HepG2 (cell line): ENCODE measurements at regions not wholly inside any gene's neighbourhood (a gene's known extent, or its start where the extent isn't known, plus 50 kb on each side); places are given as distances from the start of the nearest gene placed in this dataset.

ENCODE experiments used
- ATAC-seq: fragments of 200-7000 bp; cut with Tn5 transposase; 3 replicates; pipeline ENCODE4 v1.9.1; 2020; ENCODE audit warnings: mild to moderate bottlenecking, moderate library complexity
- BruUV-seq: library from RNA; stranded (reverse); fragments of 400-500 nt; replicated peaks from 2 replicates; lab custom pipeline; 2021; lab: Mats Ljungman, UMichigan
- CTCF ChIA-PET: fragments of 300-600 bp; formaldehyde crosslinking; extraction: SDS; loops from one replicate; lab custom pipeline; 2021; ENCODE audit warnings: low total read pairs, inconsistent platforms, low intra/inter-chr PET ratio; lab: Yijun Ruan, JAX
- POLR2A ChIA-PET: fragments of 350-600 bp; sonication (Branson Sonifier 250); formaldehyde crosslinking; loops from one replicate; lab custom pipeline; 2020; ENCODE audit warnings: antibody characterized with exemption, inconsistent platforms; lab: Yijun Ruan, JAX
- DNase-seq: peaks from one replicate; pipeline ENCODE4 v3.0.0-alpha.2; 2015; ENCODE audit warnings: low spot score
- FAIRE-seq: peaks from 3 replicates; lab custom pipeline; 2011; peaks lifted over from hg19 to GRCh38; lab: Jason Lieb, UNC
- H2AFZ ChIP-seq: one replicate; pipeline ENCODE4 v1.6.1; 2011; ENCODE audit warnings: low read length, inconsistent platforms
- H3K27ac ChIP-seq: fragments of 300-600 bp; 3 replicates; pipeline ENCODE4 v1.8.0; 2011; ENCODE audit warnings: mixed run types, mild to moderate bottlenecking, mixed read lengths, low read length, inconsistent platforms; ENCODE audit not compliant: insufficient read depth; ENCODE audit errors: extremely low read length
- H3K27me3 ChIP-seq, 2 experiments: fragments of 200-600 bp in 1 of 2; 2 replicates in 1 of 2; 3 replicates in 1 of 2; pipeline versions ENCODE4 v1.6.0 to v1.8.0; 2011; ENCODE audit warnings: low read length in 2 of 2, mild to moderate bottlenecking in 2 of 2, moderate library complexity in 2 of 2, inconsistent platforms in 1 of 2; ENCODE audit not compliant: insufficient read depth in 2 of 2, control insufficient read depth in 1 of 2
- H3K36me3 ChIP-seq, 2 experiments: fragments of 200-600 bp in 1 of 2; replicated peaks in 1 of 2; 2 replicates in 1 of 2; 3 replicates in 1 of 2; pipeline versions ENCODE4 v1.5.1 to v1.8.0; 2011; ENCODE audit warnings: low read length in 2 of 2, inconsistent platforms in 1 of 2; ENCODE audit not compliant: insufficient read depth in 2 of 2, control insufficient read depth in 1 of 2
- H3K4me1 ChIP-seq: 2 replicates; pipeline ENCODE4 v1.5.1; 2012; ENCODE audit warnings: low read length, inconsistent platforms; ENCODE audit not compliant: insufficient read depth
- H3K4me2 ChIP-seq: 2 replicates; pipeline ENCODE4 v1.6.0; 2011; ENCODE audit warnings: low read depth, low read length, inconsistent platforms
- H3K4me3 ChIP-seq, 3 experiments: fragments of 200-600 bp in 1 of 3; sonication (generic), shearing (Covaris generic) in 1 of 3; replicated peaks in 1 of 3; 2 replicates each; pipeline ENCODE4 v1.5.1; 2011 to 2016; ENCODE audit warnings: low read length in 3 of 3, inconsistent platforms in 2 of 3, low read depth in 2 of 3, mild to moderate bottlenecking in 2 of 3, control low read depth in 1 of 3, mixed read lengths in 1 of 3; ENCODE audit not compliant: insufficient read depth in 1 of 3
- H3K79me2 ChIP-seq: one replicate; pipeline ENCODE4 v1.6.1; 2011; ENCODE audit warnings: low read length, inconsistent platforms; ENCODE audit not compliant: insufficient read depth
- H3K9ac ChIP-seq: 2 replicates; pipeline ENCODE4 v1.6.0; 2011; ENCODE audit warnings: mild to moderate bottlenecking, low read depth, low read length, inconsistent platforms; ENCODE audit not compliant: insufficient read depth
- H3K9me3 ChIP-seq: 2 replicates; pipeline ENCODE4 v1.5.1; 2012; ENCODE audit warnings: mild to moderate bottlenecking, low read length
- H4K20me1 ChIP-seq: 2 replicates; pipeline ENCODE4 v1.6.0; 2011; ENCODE audit warnings: inconsistent platforms, mild to moderate bottlenecking, low read length, moderate library complexity; ENCODE audit not compliant: insufficient read depth
- ZNF788 ChIP-seq: sonication (generic); formaldehyde crosslinking; IDR thresholded peaks from 2 replicates; pipeline ENCODE4 v1.5.0; 2020; ENCODE audit warnings: mild to moderate bottlenecking, missing genetic modification reagents, borderline replicate concordance
- WGBS: methylation state at CpG from one replicate; pipeline ENCODE4 v1.1.6; 2017; ENCODE audit warnings: low lambda C conversion rate; 5-methylcytosine and 5-hydroxymethylcytosine counted together
- in situ Hi-C: cut with HindIII; loops from 2 replicates; pipeline ENCODE4 v1.10.0; 2017; ENCODE audit warnings: low pct_unique_long_range_greater_than_20kb; ENCODE audit not compliant: extremely low pct_ligation_motif_present
- intact Hi-C: fragments of 100-400 bp; cut with micrococcal nuclease; formaldehyde crosslinking; loops from one replicate; pipeline ENCODE4 v1.10.0; 2022; ENCODE audit not compliant: unreplicated experiment
- TF ChIP-seq, protein P1 (sequence below): sonication (generic); formaldehyde crosslinking; IDR thresholded peaks from 2 replicates; pipeline ENCODE4 v1.4.0; 2020; ENCODE audit warnings: mild to moderate bottlenecking, missing genetic modification reagents, borderline replicate concordance
- TF ChIP-seq, protein P2 (sequence below): sonication (generic); formaldehyde crosslinking; IDR thresholded peaks from 2 replicates; pipeline ENCODE4 v1.4.0; 2020; ENCODE audit warnings: missing genetic modification reagents

DNA sequence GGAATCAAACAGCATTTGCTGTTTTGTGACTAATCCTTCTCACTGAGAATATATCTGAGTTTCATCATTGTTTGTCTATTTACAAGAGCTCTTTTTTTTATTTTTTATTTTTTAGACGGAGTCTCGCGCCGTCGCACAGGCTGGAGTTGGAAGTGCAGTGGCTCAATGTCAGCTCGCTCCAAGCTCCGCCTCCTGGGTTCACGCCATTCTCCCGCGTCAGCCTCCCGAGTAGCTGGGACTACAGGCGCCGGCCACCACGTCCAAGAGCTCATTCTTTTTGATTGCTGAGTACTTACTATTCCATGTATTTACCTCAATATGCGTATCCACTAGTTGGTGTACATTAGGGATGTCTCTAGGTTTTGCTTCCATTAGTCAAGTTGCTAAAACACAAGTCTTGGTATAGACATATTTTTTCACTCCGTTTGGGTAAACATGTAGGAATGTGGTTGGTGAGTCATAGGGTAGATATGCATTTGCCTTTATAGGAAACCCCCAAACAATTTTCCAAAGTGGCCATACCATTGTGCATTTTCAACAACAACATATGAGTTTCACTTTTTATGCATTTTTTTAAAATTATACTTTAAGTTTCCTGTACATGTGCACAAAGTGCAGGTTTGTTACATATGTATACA, 1005.0 kb upstream of the CDH10 start (continued):
- TF ChIP-seq, protein P1, sequence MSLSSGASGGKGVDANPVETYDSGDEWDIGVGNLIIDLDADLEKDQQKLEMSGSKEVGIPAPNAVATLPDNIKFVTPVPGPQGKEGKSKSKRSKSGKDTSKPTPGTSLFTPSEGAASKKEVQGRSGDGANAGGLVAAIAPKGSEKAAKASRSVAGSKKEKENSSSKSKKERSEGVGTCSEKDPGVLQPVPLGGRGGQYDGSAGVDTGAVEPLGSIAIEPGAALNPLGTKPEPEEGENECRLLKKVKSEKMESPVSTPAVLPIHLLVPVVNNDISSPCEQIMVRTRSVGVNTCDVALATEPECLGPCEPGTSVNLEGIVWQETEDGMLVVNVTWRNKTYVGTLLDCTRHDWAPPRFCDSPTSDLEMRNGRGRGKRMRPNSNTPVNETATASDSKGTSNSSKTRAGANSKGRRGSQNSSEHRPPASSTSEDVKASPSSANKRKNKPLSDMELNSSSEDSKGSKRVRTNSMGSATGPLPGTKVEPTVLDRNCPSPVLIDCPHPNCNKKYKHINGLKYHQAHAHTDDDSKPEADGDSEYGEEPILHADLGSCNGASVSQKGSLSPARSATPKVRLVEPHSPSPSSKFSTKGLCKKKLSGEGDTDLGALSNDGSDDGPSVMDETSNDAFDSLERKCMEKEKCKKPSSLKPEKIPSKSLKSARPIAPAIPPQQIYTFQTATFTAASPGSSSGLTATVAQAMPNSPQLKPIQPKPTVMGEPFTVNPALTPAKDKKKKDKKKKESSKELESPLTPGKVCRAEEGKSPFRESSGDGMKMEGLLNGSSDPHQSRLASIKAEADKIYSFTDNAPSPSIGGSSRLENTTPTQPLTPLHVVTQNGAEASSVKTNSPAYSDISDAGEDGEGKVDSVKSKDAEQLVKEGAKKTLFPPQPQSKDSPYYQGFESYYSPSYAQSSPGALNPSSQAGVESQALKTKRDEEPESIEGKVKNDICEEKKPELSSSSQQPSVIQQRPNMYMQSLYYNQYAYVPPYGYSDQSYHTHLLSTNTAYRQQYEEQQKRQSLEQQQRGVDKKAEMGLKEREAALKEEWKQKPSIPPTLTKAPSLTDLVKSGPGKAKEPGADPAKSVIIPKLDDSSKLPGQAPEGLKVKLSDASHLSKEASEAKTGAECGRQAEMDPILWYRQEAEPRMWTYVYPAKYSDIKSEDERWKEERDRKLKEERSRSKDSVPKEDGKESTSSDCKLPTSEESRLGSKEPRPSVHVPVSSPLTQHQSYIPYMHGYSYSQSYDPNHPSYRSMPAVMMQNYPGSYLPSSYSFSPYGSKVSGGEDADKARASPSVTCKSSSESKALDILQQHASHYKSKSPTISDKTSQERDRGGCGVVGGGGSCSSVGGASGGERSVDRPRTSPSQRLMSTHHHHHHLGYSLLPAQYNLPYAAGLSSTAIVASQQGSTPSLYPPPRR (CRISPR knock-in tag) = no peak
- TF ChIP-seq, protein P2, sequence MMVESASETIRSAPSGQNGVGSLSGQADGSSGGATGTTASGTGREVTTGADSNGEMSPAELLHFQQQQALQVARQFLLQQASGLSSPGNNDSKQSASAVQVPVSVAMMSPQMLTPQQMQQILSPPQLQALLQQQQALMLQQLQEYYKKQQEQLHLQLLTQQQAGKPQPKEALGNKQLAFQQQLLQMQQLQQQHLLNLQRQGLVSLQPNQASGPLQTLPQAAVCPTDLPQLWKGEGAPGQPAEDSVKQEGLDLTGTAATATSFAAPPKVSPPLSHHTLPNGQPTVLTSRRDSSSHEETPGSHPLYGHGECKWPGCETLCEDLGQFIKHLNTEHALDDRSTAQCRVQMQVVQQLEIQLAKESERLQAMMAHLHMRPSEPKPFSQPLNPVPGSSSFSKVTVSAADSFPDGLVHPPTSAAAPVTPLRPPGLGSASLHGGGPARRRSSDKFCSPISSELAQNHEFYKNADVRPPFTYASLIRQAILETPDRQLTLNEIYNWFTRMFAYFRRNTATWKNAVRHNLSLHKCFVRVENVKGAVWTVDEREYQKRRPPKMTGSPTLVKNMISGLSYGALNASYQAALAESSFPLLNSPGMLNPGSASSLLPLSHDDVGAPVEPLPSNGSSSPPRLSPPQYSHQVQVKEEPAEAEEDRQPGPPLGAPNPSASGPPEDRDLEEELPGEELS = no peak

DNA sequence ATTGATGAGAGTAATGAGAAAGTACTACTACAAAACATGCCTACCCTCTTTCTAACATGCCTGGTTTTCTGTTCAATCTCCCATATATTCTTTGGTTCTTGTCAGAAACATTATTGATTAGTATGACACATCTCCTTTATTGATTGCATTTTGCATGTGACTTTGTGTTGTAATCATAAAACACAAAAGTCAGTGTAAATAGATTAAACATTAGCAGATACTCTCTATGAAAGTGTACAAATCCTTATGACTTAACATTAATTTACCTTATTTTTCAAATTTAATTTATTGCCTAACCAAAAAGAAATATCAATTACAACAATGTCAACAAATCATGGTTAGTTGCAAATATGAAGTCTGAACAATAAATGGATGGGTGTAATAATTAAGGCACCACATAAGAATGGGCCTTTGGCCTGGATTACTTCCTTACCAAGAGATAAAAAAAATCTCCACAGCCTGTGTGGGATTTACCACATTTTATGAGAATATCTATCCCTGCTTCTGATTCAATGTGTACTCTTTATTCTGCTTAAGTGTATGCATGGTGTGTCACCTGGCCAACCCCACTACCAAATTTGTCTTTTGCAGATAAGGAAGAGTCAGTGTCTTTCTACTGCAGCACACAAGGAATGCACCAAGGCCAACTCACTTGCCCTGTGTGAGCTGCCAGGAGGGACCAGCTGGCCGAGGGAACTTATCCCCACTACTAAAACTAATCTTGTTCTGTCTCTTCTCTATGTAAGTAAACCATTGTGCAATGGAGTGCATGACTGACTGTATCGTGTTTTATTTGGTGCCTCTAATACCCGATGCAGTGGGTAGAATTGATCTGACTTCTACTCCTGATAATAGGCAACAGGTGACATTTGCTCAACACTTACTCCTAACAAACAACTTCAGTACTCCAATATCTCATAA, 1001.9 kb upstream of the CDH10 start:
- H3K79me2 ChIP-seq = no peaks in the 10 kb centered on the region
- no peaks in the 10 kb centered on the region for H3K27me3 ChIP-seq
- no peaks in the 10 kb centered on the region for H3K36me3 ChIP-seq
- in situ Hi-C loops = no loop called here
- no peak overlapping the region for H3K4me3 ChIP-seq
- no peak overlapping the region for H3K27ac ChIP-seq
- peaks cover 58% of the 10 kb centered on the region for H3K9me3 ChIP-seq
- no peaks in the 10 kb centered on the region for H3K4me1 ChIP-seq
- FAIRE-seq (no peak), DNase-seq (no peak)
- intact Hi-C loops = no loop called here
- 0% methylated on average over 3 of the region's 3 CpGs for WGBS
- BruUV-seq = no TSS peak
- H2AFZ ChIP-seq = no peak overlapping the region
- no peak for TF ChIP-seq ZNF788
- TF ChIP-seq, all 625 proteins: peak for 0
- ATAC-seq = no peak
- no peak overlapping the region for H3K9ac ChIP-seq
- H4K20me1 ChIP-seq = no peaks in the 10 kb centered on the region
- H3K4me2 ChIP-seq = no peak overlapping the region
- CTCF ChIA-PET = no interaction called here
- POLR2A ChIA-PET = no interaction called here
